ENCODE measurements at regions not wholly inside any gene's neighbourhood (a gene's known extent, or its start where the extent isn't known, plus 50 kb on each side); places are given as distances from the start of the nearest gene placed in this dataset.

DNA sequence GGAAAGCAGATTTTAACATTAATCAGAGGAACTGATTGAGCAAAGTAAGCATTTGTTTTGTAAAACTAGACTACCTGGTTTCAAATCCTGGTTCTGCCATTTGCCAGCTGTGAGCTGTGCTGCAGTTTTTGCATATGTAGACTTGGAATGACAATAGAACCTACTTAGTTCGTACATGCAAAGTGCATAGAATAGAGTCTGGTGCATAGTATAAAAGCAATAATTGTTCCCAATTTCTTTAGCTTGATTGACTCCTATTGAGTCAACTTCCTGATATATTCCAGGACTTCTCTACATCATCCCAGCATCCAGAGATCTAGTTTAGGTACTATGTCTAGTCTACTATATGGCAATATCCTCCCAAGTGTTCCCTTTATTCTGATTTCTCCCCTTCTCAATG lies 144.4 kb upstream of the FGGY start:
- DNase-seq, result no peak
- H2AFZ ChIP-seq (ENCODE audit: low read length), result no peak overlapping the region
- no peak overlapping the region for H3K4me3 ChIP-seq (ENCODE audit: low read length)
- no peaks in the 10 kb centered on the region for H3K36me3 ChIP-seq (ENCODE audit: insufficient read depth, low read length)
- H3K4me1 ChIP-seq (ENCODE audit: low read length), result peaks cover 7% of the 10 kb centered on the region
- no peaks in the 10 kb centered on the region for H3K9me3 ChIP-seq (ENCODE audit: low read length)
- H3K27ac ChIP-seq (ENCODE audit: low read length), result no peak overlapping the region
- no peaks in the 10 kb centered on the region for H4K20me1 ChIP-seq (ENCODE audit: insufficient read depth, low read depth, low read length)
- H3K9ac ChIP-seq (ENCODE audit: low read length), result no peak overlapping the region
- no peaks in the 10 kb centered on the region for H3K79me2 ChIP-seq (ENCODE audit: low read length)
- no peak overlapping the region for H3K4me2 ChIP-seq (ENCODE audit: low read depth, low read length, poor library complexity, severe bottlenecking)
- no peaks in the 10 kb centered on the region for H3K9me2 ChIP-seq (replicated peaks; ENCODE audit: insufficient read depth, low read length)
- H3K27me3 ChIP-seq (ENCODE audit: low read length), result no peaks in the 10 kb centered on the region

DNA sequence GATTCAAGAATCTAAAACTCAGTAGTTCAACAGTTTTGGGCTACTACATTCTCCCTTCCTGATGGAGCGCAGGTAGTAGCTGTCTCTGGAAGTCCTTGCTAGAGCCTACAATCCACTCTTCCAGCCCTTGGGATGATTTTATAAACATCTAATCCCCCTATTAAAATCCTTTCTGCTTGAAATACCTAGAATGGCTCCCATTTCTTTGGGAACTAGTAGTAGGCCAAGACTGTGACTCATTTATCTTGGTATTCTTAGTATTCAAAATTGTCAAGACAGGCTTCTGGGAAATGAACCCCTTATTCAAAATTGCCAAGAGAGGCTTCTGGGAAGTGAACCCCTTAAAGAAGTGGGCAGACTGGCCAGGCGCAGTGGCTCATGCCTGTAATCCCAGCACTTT lies 142.5 kb upstream of the FGGY start:
- Histone ChIP-seq H2AFZ (ENCODE audit: low read length) (no peak overlapping the region), H3K4me1 (ENCODE audit: low read length) (peaks cover 7% of the 10 kb centered on the region), H3K4me3 (ENCODE audit: low read length) (no peak overlapping the region), H3K36me3 (ENCODE audit: insufficient read depth, low read length) (no peaks in the 10 kb centered on the region), H4K20me1 (ENCODE audit: insufficient read depth, low read depth, low read length) (no peaks in the 10 kb centered on the region), H3K9me2 (replicated peaks; ENCODE audit: insufficient read depth, low read length) (no peaks in the 10 kb centered on the region), H3K27me3 (ENCODE audit: low read length) (no peaks in the 10 kb centered on the region), H3K9me3 (ENCODE audit: low read length) (peaks cover 5% of the 10 kb centered on the region), H3K27ac (ENCODE audit: low read length) (no peak overlapping the region), H3K79me2 (ENCODE audit: low read length) (no peaks in the 10 kb centered on the region), H3K4me2 (ENCODE audit: low read depth, low read length, poor library complexity, severe bottlenecking) (no peak overlapping the region), H3K9ac (ENCODE audit: low read length) (no peak overlapping the region)
- no peak for DNase-seq

DNA sequence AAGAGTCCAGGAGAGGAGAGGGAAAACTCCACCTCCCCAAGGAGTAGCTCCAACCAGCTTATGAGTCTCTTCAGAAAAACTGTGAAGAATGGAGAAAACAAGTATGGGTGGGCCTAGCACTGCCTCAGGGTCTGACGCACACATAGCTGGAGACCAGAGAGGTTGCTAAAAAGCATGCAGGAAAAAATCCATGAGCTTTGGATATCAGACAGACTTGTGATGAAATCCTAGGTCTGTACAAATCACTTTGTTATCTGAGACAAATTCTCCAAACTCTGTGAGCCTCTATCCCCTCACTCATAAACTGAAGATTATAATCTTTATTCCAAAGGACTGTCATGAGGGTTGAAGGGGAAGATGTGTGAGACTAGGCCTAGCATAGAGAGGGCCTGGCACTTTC lies 141.5 kb upstream of the FGGY start:
- Histone ChIP-seq H2AFZ (ENCODE audit: low read length) (no peak overlapping the region), H3K27me3 (ENCODE audit: low read length) (no peaks in the 10 kb centered on the region), H3K4me3 (ENCODE audit: low read length) (no peak overlapping the region), H4K20me1 (ENCODE audit: insufficient read depth, low read depth, low read length) (no peaks in the 10 kb centered on the region), H3K79me2 (ENCODE audit: low read length) (no peaks in the 10 kb centered on the region), H3K4me1 (ENCODE audit: low read length) (peaks cover 7% of the 10 kb centered on the region), H3K9me2 (replicated peaks; ENCODE audit: insufficient read depth, low read length) (no peaks in the 10 kb centered on the region), H3K27ac (ENCODE audit: low read length) (no peak overlapping the region), H3K9me3 (ENCODE audit: low read length) (peaks cover 5% of the 10 kb centered on the region), H3K36me3 (ENCODE audit: insufficient read depth, low read length) (no peaks in the 10 kb centered on the region), H3K4me2 (ENCODE audit: low read depth, low read length, poor library complexity, severe bottlenecking) (no peak overlapping the region), H3K9ac (ENCODE audit: low read length) (no peak overlapping the region)
- no peak for DNase-seq

DNA sequence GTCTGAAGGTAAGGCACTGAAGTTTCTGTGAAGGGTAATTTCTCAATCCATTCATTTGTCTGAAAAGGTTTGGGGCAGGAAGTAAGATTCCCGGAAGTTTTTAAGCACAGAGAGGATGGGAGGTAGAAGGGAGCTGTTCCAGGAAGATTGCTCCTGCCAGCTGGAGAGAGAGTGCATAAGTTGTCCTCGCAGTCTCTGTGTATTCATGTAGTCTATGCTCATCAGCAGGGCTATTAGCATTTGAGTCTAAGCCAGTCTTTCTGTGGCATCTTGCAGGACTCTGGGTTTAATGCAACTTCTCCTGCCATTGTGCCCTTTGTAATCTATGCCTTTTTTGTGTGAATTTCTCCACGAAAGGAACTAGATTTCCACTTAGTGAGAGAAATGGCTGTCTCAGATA lies 140.8 kb upstream of the FGGY start:
- H3K9ac ChIP-seq (ENCODE audit: low read length), result no peak overlapping the region
- H4K20me1 ChIP-seq (ENCODE audit: insufficient read depth, low read depth, low read length), result no peaks in the 10 kb centered on the region
- no peak for DNase-seq
- H3K36me3 ChIP-seq (ENCODE audit: insufficient read depth, low read length), result no peaks in the 10 kb centered on the region
- no peak overlapping the region for H3K27ac ChIP-seq (ENCODE audit: low read length)
- no peaks in the 10 kb centered on the region for H3K9me2 ChIP-seq (replicated peaks; ENCODE audit: insufficient read depth, low read length)
- no peak overlapping the region for H2AFZ ChIP-seq (ENCODE audit: low read length)
- no peak overlapping the region for H3K4me3 ChIP-seq (ENCODE audit: low read length)
- no peak overlapping the region for H3K4me2 ChIP-seq (ENCODE audit: low read depth, low read length, poor library complexity, severe bottlenecking)
- H3K79me2 ChIP-seq (ENCODE audit: low read length), result no peaks in the 10 kb centered on the region
- peaks cover 5% of the 10 kb centered on the region for H3K9me3 ChIP-seq (ENCODE audit: low read length)
- no peaks in the 10 kb centered on the region for H3K27me3 ChIP-seq (ENCODE audit: low read length)
- H3K4me1 ChIP-seq (ENCODE audit: low read length), result peaks cover 7% of the 10 kb centered on the region

DNA sequence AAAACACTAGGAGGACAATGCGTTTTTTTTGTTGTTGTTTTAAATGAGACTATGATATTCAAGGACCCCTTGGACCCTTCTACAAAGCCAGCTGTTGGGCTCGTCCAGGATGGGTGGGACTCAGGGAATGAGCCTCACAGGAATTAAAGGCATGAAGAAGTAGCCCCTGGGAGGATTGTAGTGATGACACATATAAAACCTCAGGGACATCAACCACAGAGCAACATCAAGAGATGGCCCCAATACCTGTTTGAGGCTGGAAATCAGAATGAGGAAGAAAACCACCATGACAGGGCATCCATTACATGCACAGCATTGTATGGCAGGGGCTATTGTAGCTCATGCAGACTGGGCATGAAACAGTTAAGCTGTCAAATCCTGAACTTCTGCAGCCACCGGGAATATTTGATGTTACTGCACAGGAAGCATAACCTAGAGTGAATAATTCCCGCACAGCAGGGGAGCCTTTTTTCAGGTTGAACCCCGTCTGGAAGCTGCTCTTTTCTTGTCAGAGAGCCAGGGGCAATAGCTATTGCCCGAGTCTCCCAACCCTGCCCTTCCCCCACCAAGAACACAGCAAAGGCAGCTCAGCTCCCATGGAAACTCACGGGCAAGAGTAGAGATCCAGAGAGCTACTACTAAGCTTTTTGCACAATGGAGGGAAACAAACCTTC lies 140.2 kb upstream of the FGGY start:
- Histone ChIP-seq H3K27me3 (ENCODE audit: low read length) (no peaks in the 10 kb centered on the region), H2AFZ (ENCODE audit: low read length) (no peak overlapping the region), H3K79me2 (ENCODE audit: low read length) (no peaks in the 10 kb centered on the region), H3K4me3 (ENCODE audit: low read length) (no peak overlapping the region), H4K20me1 (ENCODE audit: insufficient read depth, low read depth, low read length) (no peaks in the 10 kb centered on the region), H3K9ac (ENCODE audit: low read length) (no peak overlapping the region), H3K9me3 (ENCODE audit: low read length) (peaks cover 5% of the 10 kb centered on the region), H3K27ac (ENCODE audit: low read length) (no peak overlapping the region), H3K9me2 (replicated peaks; ENCODE audit: insufficient read depth, low read length) (no peaks in the 10 kb centered on the region), H3K4me2 (ENCODE audit: low read depth, low read length, poor library complexity, severe bottlenecking) (no peak overlapping the region), H3K36me3 (ENCODE audit: insufficient read depth, low read length) (no peaks in the 10 kb centered on the region), H3K4me1 (ENCODE audit: low read length) (peaks cover 7% of the 10 kb centered on the region)
- DNase-seq, result no peak

DNA sequence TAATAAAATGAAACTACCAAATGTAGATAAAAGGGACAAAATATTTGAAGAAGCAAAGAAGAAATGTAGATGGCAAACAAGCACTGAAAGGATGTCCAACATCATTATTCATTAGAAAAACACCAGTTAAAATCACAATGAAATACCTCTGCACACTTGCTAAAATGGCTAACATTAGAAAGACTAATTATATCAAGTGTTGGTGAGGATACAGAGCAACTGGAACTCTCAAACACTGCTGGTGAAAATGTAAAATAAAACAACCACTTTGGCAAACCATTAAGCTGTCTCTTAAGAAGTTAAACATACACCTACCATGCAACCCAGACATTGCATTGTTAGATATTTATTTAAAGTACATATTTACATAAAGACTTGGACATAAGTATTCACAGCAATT lies 138.6 kb upstream of the FGGY start:
- H3K27me3 ChIP-seq (ENCODE audit: low read length), result no peaks in the 10 kb centered on the region
- H3K9me2 ChIP-seq (replicated peaks; ENCODE audit: insufficient read depth, low read length), result no peaks in the 10 kb centered on the region
- no peak overlapping the region for H3K4me2 ChIP-seq (ENCODE audit: low read depth, low read length, poor library complexity, severe bottlenecking)
- H3K9me3 ChIP-seq (ENCODE audit: low read length), result peaks cover 5% of the 10 kb centered on the region
- H3K9ac ChIP-seq (ENCODE audit: low read length), result no peak overlapping the region
- no peaks in the 10 kb centered on the region for H3K79me2 ChIP-seq (ENCODE audit: low read length)
- H3K4me3 ChIP-seq (ENCODE audit: low read length), result no peak overlapping the region
- H2AFZ ChIP-seq (ENCODE audit: low read length), result no peak overlapping the region
- no peak for DNase-seq
- H3K4me1 ChIP-seq (ENCODE audit: low read length), result no peaks in the 10 kb centered on the region
- H4K20me1 ChIP-seq (ENCODE audit: insufficient read depth, low read depth, low read length), result no peaks in the 10 kb centered on the region
- no peak overlapping the region for H3K27ac ChIP-seq (ENCODE audit: low read length)
- H3K36me3 ChIP-seq (ENCODE audit: insufficient read depth, low read length), result no peaks in the 10 kb centered on the region

DNA sequence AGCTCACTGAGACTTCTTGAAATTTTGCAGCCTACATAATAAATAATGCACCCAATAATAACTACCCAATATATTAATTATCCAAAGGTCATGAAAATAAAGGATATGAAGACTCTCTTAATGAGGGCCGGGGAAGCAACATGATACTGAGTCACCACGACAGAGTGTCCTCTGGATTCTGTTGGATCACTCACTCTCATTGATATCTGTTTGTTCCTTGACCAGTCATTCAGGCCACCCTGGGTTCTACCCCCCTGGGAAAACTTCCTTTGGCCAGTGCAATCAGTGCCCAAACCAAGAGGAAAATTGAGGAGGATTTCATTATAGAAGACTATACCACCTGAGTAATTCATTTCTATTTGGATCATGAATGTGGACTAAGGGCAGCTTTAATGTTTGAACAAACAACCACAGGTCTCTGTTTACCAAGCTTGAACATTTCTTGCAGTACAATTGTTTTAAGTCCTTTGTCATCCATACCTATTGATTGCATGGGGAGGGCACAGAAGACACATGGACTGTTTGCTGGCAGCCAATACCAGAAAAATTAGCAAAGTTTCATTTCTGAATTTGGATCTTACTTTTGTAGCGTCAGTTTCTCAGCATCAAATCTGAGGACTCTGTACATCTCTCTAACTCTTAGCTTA lies 137.2 kb upstream of the FGGY start:
- H3K9me3 ChIP-seq (ENCODE audit: low read length), result peaks cover 5% of the 10 kb centered on the region
- no peaks in the 10 kb centered on the region for H3K9me2 ChIP-seq (replicated peaks; ENCODE audit: insufficient read depth, low read length)
- no peak overlapping the region for H3K4me3 ChIP-seq (ENCODE audit: low read length)
- H3K9ac ChIP-seq (ENCODE audit: low read length), result no peak overlapping the region
- H3K27me3 ChIP-seq (ENCODE audit: low read length), result no peaks in the 10 kb centered on the region
- no peak for DNase-seq
- no peak overlapping the region for H3K27ac ChIP-seq (ENCODE audit: low read length)
- no peak overlapping the region for H2AFZ ChIP-seq (ENCODE audit: low read length)
- H3K4me1 ChIP-seq (ENCODE audit: low read length), result no peaks in the 10 kb centered on the region
- H3K79me2 ChIP-seq (ENCODE audit: low read length), result no peaks in the 10 kb centered on the region
- no peaks in the 10 kb centered on the region for H3K36me3 ChIP-seq (ENCODE audit: insufficient read depth, low read length)
- H4K20me1 ChIP-seq (ENCODE audit: insufficient read depth, low read depth, low read length), result no peaks in the 10 kb centered on the region
- no peak overlapping the region for H3K4me2 ChIP-seq (ENCODE audit: low read depth, low read length, poor library complexity, severe bottlenecking)

DNA sequence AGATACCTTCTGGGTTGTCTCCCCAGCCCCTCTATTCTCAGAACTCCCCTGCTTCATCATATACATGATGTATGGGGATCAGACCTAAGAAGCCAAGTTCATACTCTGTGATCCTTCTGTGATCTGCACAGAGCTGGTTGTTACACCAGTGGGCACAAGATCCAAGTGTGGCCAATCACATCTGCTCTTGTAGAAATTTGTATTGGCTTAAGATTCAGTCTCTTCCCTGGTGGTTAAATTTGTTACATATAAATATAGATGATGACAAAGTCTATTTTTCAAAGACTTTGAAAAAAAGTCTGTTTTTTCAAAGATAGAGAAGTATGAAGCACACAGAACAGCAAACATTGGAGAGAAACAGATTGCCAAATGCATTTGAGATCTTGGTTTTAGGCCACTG lies 135.8 kb upstream of the FGGY start:
- no peaks in the 10 kb centered on the region for H4K20me1 ChIP-seq (ENCODE audit: insufficient read depth, low read depth, low read length)
- no peaks in the 10 kb centered on the region for H3K36me3 ChIP-seq (ENCODE audit: insufficient read depth, low read length)
- H3K27me3 ChIP-seq (ENCODE audit: low read length), result no peaks in the 10 kb centered on the region
- no peak for DNase-seq
- H3K4me2 ChIP-seq (ENCODE audit: low read depth, low read length, poor library complexity, severe bottlenecking), result no peak overlapping the region
- H3K79me2 ChIP-seq (ENCODE audit: low read length), result no peaks in the 10 kb centered on the region
- no peak overlapping the region for H3K9ac ChIP-seq (ENCODE audit: low read length)
- H3K9me2 ChIP-seq (replicated peaks; ENCODE audit: insufficient read depth, low read length), result no peaks in the 10 kb centered on the region
- H3K4me3 ChIP-seq (ENCODE audit: low read length), result no peak overlapping the region
- no peaks in the 10 kb centered on the region for H3K4me1 ChIP-seq (ENCODE audit: low read length)
- peaks cover 5% of the 10 kb centered on the region for H3K9me3 ChIP-seq (ENCODE audit: low read length)
- H3K27ac ChIP-seq (ENCODE audit: low read length), result no peak overlapping the region
- H2AFZ ChIP-seq (ENCODE audit: low read length), result no peak overlapping the region

Measured in Karpas-422 (cell line).